ENCODE measurements at regions not wholly inside any gene's neighbourhood (a gene's known extent, or its start where the extent isn't known, plus 50 kb on each side); places are given as distances from the start of the nearest gene placed in this dataset.

- peak; percentile 38 for DNase-seq
- H3K4ac ChIP-seq (ENCODE audit: low read depth, low read length): no peak overlapping the region
- H3K27me3 ChIP-seq (ENCODE audit: insufficient read depth, low read length, poor library complexity): no peaks in the 10 kb centered on the region
- no peak overlapping the region for H3K4me3 ChIP-seq (ENCODE audit: low read length)
- no CpG with 5 or more reads among the region's 2 CpGs for WGBS (ENCODE audit: extremely low coverage, insufficient coverage, low lambda C conversion rate)
- H3K79me1 ChIP-seq (ENCODE audit: low read length): no peaks in the 10 kb centered on the region
- no peak overlapping the region for H2BK15ac ChIP-seq (replicated peaks; ENCODE audit: low read depth)
- H3K56ac ChIP-seq (ENCODE audit: low read length): no peak overlapping the region
- no peak overlapping the region for H3K4me2 ChIP-seq (ENCODE audit: low read length)
- no peak overlapping the region for H3K27ac ChIP-seq (ENCODE audit: low read depth, low read length)
- no peak overlapping the region for H3K9ac ChIP-seq (ENCODE audit: low read length)
- H2BK5ac ChIP-seq (ENCODE audit: low read length): no peak overlapping the region
- H3K79me2 ChIP-seq (ENCODE audit: control insufficient read depth, insufficient read depth, low read length): no peaks in the 10 kb centered on the region
- H3K23ac ChIP-seq (ENCODE audit: low read length): no peak overlapping the region
- no peak overlapping the region for H3K18ac ChIP-seq (ENCODE audit: low read length)
- no peak overlapping the region for H4K5ac ChIP-seq (ENCODE audit: low read length)
- no peak overlapping the region for H2AK5ac ChIP-seq (ENCODE audit: low read length)
- H4K8ac ChIP-seq (ENCODE audit: low read depth, low read length): no peak overlapping the region
- peaks cover 10% of the 10 kb centered on the region for H3K4me1 ChIP-seq (ENCODE audit: control insufficient read depth, low read depth, low read length)
- H2BK120ac ChIP-seq (ENCODE audit: low read depth, low read length): no peak overlapping the region
- no peaks in the 10 kb centered on the region for H3K36me3 ChIP-seq (ENCODE audit: control insufficient read depth, insufficient read depth, low read length)
These were observed 161.4 kb upstream of the KCNG1 start for GRCh38 chr20:51184289-51184688.

GRCh38 chr20:51183451-51183850, 160.5 kb upstream of the KCNG1 start:
- H4K8ac ChIP-seq (ENCODE audit: low read depth, low read length): no peak overlapping the region
- no peak overlapping the region for H3K56ac ChIP-seq (ENCODE audit: low read length)
- H2BK5ac ChIP-seq (ENCODE audit: low read length): no peak overlapping the region
- H3K79me1 ChIP-seq (ENCODE audit: low read length): no peaks in the 10 kb centered on the region
- no peak overlapping the region for H4K5ac ChIP-seq (ENCODE audit: low read length)
- H3K18ac ChIP-seq (ENCODE audit: low read length): no peak overlapping the region
- no peak overlapping the region for H2AK5ac ChIP-seq (ENCODE audit: low read length)
- no peak overlapping the region for H2BK120ac ChIP-seq (ENCODE audit: low read depth, low read length)
- H3K4me2 ChIP-seq (ENCODE audit: low read length): no peak overlapping the region
- H3K4me1 ChIP-seq (ENCODE audit: control insufficient read depth, low read depth, low read length): peaks cover 10% of the 10 kb centered on the region
- no peaks in the 10 kb centered on the region for H3K79me2 ChIP-seq (ENCODE audit: control insufficient read depth, insufficient read depth, low read length)
- H2BK15ac ChIP-seq (replicated peaks; ENCODE audit: low read depth): no peak overlapping the region
- no peaks in the 10 kb centered on the region for H3K27me3 ChIP-seq (ENCODE audit: insufficient read depth, low read length, poor library complexity)
- no peak overlapping the region for H3K4me3 ChIP-seq (ENCODE audit: low read length)
- no peak overlapping the region for H3K4ac ChIP-seq (ENCODE audit: low read depth, low read length)
- H3K23ac ChIP-seq (ENCODE audit: low read length): no peak overlapping the region
- no CpG with 5 or more reads among the region's 1 CpG for WGBS (ENCODE audit: extremely low coverage, insufficient coverage, low lambda C conversion rate)
- H3K36me3 ChIP-seq (ENCODE audit: control insufficient read depth, insufficient read depth, low read length): no peaks in the 10 kb centered on the region
- no peak overlapping the region for H3K27ac ChIP-seq (ENCODE audit: low read depth, low read length)
- DNase-seq: no peak
- no peak overlapping the region for H3K9ac ChIP-seq (ENCODE audit: low read length)

GRCh38 chr20:51182571-51182970, 159.7 kb upstream of the KCNG1 start:
- Histone ChIP-seq H3K79me2 (ENCODE audit: control insufficient read depth, insufficient read depth, low read length) (no peaks in the 10 kb centered on the region), H3K9ac (ENCODE audit: low read length) (no peak overlapping the region), H3K4me3 (ENCODE audit: low read length) (no peak overlapping the region), H2BK120ac (ENCODE audit: low read depth, low read length) (no peak overlapping the region), H3K4me2 (ENCODE audit: low read length) (no peak overlapping the region), H3K36me3 (ENCODE audit: control insufficient read depth, insufficient read depth, low read length) (no peaks in the 10 kb centered on the region), H3K4ac (ENCODE audit: low read depth, low read length) (no peak overlapping the region), H3K27me3 (ENCODE audit: insufficient read depth, low read length, poor library complexity) (no peaks in the 10 kb centered on the region), H4K8ac (ENCODE audit: low read depth, low read length) (no peak overlapping the region), H3K18ac (ENCODE audit: low read length) (no peak overlapping the region), H3K27ac (ENCODE audit: low read depth, low read length) (no peak overlapping the region), H3K79me1 (ENCODE audit: low read length) (no peaks in the 10 kb centered on the region), H2BK5ac (ENCODE audit: low read length) (no peak overlapping the region), H3K23ac (ENCODE audit: low read length) (no peak overlapping the region), H2AK5ac (ENCODE audit: low read length) (no peak overlapping the region), H2BK15ac (replicated peaks; ENCODE audit: low read depth) (no peak overlapping the region), H3K4me1 (ENCODE audit: control insufficient read depth, low read depth, low read length) (peaks cover 10% of the 10 kb centered on the region), H3K56ac (ENCODE audit: low read length) (no peak overlapping the region), H4K5ac (ENCODE audit: low read length) (no peak overlapping the region)
- no peak for DNase-seq
- WGBS (ENCODE audit: extremely low coverage, insufficient coverage, low lambda C conversion rate): no CpG with 5 or more reads among the region's 6 CpGs

DNA sequence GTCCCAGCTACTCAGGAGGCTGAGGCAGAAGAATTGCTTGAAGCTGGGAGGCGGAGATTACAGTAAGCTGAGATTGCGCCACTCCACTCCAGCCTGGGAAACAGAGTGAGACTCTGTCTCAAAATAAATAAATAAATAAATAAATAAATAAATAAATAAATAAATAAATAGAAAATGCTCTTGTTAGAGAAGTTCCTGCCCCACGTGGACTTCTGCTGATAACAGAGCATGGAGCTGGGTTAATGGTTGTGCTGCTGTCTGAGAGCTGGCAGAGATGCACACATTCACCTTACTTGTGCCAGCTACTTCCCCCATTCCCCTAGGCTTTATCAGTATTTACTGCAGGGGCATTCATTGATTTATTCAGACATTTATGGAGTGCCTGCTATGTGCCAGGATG, 155.2 kb upstream of the KCNG1 start:
- Histone ChIP-seq H4K5ac (ENCODE audit: low read length) (no peak overlapping the region), H3K27me3 (ENCODE audit: insufficient read depth, low read length, poor library complexity) (no peaks in the 10 kb centered on the region), H3K4me2 (ENCODE audit: low read length) (no peak overlapping the region), H3K27ac (ENCODE audit: low read depth, low read length) (no peak overlapping the region), H3K56ac (ENCODE audit: low read length) (no peak overlapping the region), H2BK15ac (replicated peaks; ENCODE audit: low read depth) (no peak overlapping the region), H3K9ac (ENCODE audit: low read length) (no peak overlapping the region), H2AK5ac (ENCODE audit: low read length) (no peak overlapping the region), H4K8ac (ENCODE audit: low read depth, low read length) (no peak overlapping the region), H3K79me2 (ENCODE audit: control insufficient read depth, insufficient read depth, low read length) (no peaks in the 10 kb centered on the region), H3K36me3 (ENCODE audit: control insufficient read depth, insufficient read depth, low read length) (no peaks in the 10 kb centered on the region), H3K4me3 (ENCODE audit: low read length) (no peak overlapping the region), H3K4me1 (ENCODE audit: control insufficient read depth, low read depth, low read length) (peaks cover 3% of the 10 kb centered on the region), H2BK5ac (ENCODE audit: low read length) (no peak overlapping the region), H3K18ac (ENCODE audit: low read length) (no peak overlapping the region), H3K4ac (ENCODE audit: low read depth, low read length) (no peak overlapping the region), H3K79me1 (ENCODE audit: low read length) (no peaks in the 10 kb centered on the region), H3K23ac (ENCODE audit: low read length) (no peak overlapping the region), H2BK120ac (ENCODE audit: low read depth, low read length) (no peak overlapping the region)
- DNase-seq: no peak
- no CpG with 5 or more reads among the region's 3 CpGs for WGBS (ENCODE audit: extremely low coverage, insufficient coverage, low lambda C conversion rate)

- Histone ChIP-seq H3K27ac (ENCODE audit: low read depth, low read length) (peak overlapping the region; percentile 27), H3K27me3 (ENCODE audit: insufficient read depth, low read length, poor library complexity) (no peaks in the 10 kb centered on the region), H3K4ac (ENCODE audit: low read depth, low read length) (no peak overlapping the region)
These were observed 154.0 kb upstream of the KCNG1 start for GRCh38 chr20:51176876-51177275.

GRCh38 chr20:51176446-51176845, 153.5 kb upstream of the KCNG1 start:
- WGBS (ENCODE audit: extremely low coverage, insufficient coverage, low lambda C conversion rate): no CpG with 5 or more reads among the region's 8 CpGs
- Histone ChIP-seq H2BK5ac (ENCODE audit: low read length) (peak overlapping the region; percentile 91), H3K4me1 (ENCODE audit: control insufficient read depth, low read depth, low read length) (peaks cover 3% of the 10 kb centered on the region), H3K56ac (ENCODE audit: low read length) (peak overlapping the region; percentile 80), H3K79me2 (ENCODE audit: control insufficient read depth, insufficient read depth, low read length) (no peaks in the 10 kb centered on the region), H3K23ac (ENCODE audit: low read length) (no peak overlapping the region), H3K4me2 (ENCODE audit: low read length) (no peak overlapping the region), H2BK120ac (ENCODE audit: low read depth, low read length) (peak overlapping the region; percentile 19), H3K18ac (ENCODE audit: low read length) (no peak overlapping the region), H3K9ac (ENCODE audit: low read length) (no peak overlapping the region), H2BK15ac (replicated peaks; ENCODE audit: low read depth) (no peak overlapping the region), H3K27ac (ENCODE audit: low read depth, low read length) (peak overlapping the region; percentile 27), H3K4me3 (ENCODE audit: low read length) (no peak overlapping the region), H4K5ac (ENCODE audit: low read length) (no peak overlapping the region), H3K4ac (ENCODE audit: low read depth, low read length) (peak overlapping the region; percentile 26), H3K79me1 (ENCODE audit: low read length) (no peaks in the 10 kb centered on the region), H3K36me3 (ENCODE audit: control insufficient read depth, insufficient read depth, low read length) (no peaks in the 10 kb centered on the region), H3K27me3 (ENCODE audit: insufficient read depth, low read length, poor library complexity) (no peaks in the 10 kb centered on the region), H4K8ac (ENCODE audit: low read depth, low read length) (no peak overlapping the region), H2AK5ac (ENCODE audit: low read length) (no peak overlapping the region)
- DNase-seq: no peak

More at GRCh38 chr20:51176876-51177275, 154.0 kb upstream of the KCNG1 start:
- H2AK5ac ChIP-seq (ENCODE audit: low read length): no peak overlapping the region
- no peaks in the 10 kb centered on the region for H3K79me1 ChIP-seq (ENCODE audit: low read length)
- H4K5ac ChIP-seq (ENCODE audit: low read length): no peak overlapping the region
- H2BK5ac ChIP-seq (ENCODE audit: low read length): no peak overlapping the region
- no peak overlapping the region for H4K8ac ChIP-seq (ENCODE audit: low read depth, low read length)
- no peak overlapping the region for H3K9ac ChIP-seq (ENCODE audit: low read length)
- no peak overlapping the region for H2BK120ac ChIP-seq (ENCODE audit: low read depth, low read length)
- H3K18ac ChIP-seq (ENCODE audit: low read length): no peak overlapping the region
- peak overlapping the region; percentile 80 for H3K56ac ChIP-seq (ENCODE audit: low read length)
- no peaks in the 10 kb centered on the region for H3K79me2 ChIP-seq (ENCODE audit: control insufficient read depth, insufficient read depth, low read length)
- H3K4me1 ChIP-seq (ENCODE audit: control insufficient read depth, low read depth, low read length): peaks cover 3% of the 10 kb centered on the region
- H3K36me3 ChIP-seq (ENCODE audit: control insufficient read depth, insufficient read depth, low read length): no peaks in the 10 kb centered on the region
- no peak overlapping the region for H3K23ac ChIP-seq (ENCODE audit: low read length)
- no peak overlapping the region for H3K4me2 ChIP-seq (ENCODE audit: low read length)
- DNase-seq: peak; percentile 76
- no peak overlapping the region for H2BK15ac ChIP-seq (replicated peaks; ENCODE audit: low read depth)
- no CpG with 5 or more reads among the region's 3 CpGs for WGBS (ENCODE audit: extremely low coverage, insufficient coverage, low lambda C conversion rate)
- no peak overlapping the region for H3K4me3 ChIP-seq (ENCODE audit: low read length)
